ENCODE measurements at regions not wholly inside any gene's neighbourhood (a gene's known extent, or its start where the extent isn't known, plus 50 kb on each side); places are given as distances from the start of the nearest gene placed in this dataset.

DNA sequence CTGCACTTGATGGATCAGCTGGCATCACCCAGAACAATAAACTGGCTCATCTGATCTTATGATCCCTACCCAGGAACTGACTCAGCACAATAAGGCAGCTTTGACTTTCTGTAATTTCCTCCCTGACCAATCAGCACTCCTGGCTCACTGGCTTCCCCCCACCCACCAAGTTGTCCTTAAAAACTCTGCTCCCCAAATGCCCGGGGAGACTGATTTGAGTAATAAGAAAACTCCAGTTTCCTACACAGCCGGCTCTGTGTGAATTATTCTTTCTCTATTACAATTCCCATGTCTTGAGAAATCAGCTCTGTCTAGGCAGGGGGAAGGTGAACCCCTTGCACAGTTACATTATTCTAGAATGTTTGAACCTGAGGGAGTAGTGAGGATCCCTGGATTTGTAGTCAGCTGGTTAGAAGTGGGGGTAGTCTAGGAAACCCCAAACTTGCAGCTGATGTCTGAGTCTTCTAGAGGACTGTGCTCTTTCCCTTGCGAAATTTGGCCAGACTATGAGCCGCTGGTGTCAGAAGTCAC lies 111.7 kb upstream of the NEK6 start:
- intact Hi-C loops (cut with DNase I; ENCODE audit: low total_unique reads), result no loop called here

DNA sequence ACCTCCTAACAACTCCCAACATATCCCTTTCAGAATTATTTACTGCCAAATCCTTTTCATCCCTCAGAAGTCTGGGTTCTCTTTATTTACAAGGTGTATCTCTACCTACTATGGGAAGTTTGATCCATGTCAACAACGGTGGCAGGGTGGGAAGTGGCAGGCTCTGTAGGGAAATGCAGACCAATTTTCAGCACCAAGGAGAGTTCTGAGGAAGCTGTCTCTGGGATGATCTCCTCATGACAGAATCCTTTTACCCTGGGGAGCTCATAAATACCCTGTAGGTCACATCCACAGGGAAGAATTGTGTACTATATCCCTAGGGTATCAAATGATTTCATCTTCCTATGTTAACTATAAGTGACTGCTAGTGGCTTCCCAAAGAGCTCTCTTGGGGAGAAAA lies 107.8 kb upstream of the NEK6 start:
- intact Hi-C loops (cut with DNase I; ENCODE audit: low total_unique reads) (no loop called here), in situ Hi-C loops (cut with MboI; ENCODE audit: low pct_ligation_motif_present in 1 of 4, low pct_unique_long_range_greater_than_20kb in 1 of 4, low sequenced_read_pairs in 3 of 4) (no loop called here)
- WGBS, 2 donors (ENCODE audit: low coverage in 1 of 2), result 0 to 32% methylated on average over 1 of the region's 1 CpG
- no peak for DNase-seq
- no peaks in the 10 kb centered on the region for H3K27me3 ChIP-seq
- no peak overlapping the region for H3K4me3 ChIP-seq
- H3K27ac ChIP-seq, result no peak overlapping the region
- H3K4me1 ChIP-seq, result no peaks in the 10 kb centered on the region
- H3K36me3 ChIP-seq, result no peaks in the 10 kb centered on the region
- TF ChIP-seq, protein P1, sequence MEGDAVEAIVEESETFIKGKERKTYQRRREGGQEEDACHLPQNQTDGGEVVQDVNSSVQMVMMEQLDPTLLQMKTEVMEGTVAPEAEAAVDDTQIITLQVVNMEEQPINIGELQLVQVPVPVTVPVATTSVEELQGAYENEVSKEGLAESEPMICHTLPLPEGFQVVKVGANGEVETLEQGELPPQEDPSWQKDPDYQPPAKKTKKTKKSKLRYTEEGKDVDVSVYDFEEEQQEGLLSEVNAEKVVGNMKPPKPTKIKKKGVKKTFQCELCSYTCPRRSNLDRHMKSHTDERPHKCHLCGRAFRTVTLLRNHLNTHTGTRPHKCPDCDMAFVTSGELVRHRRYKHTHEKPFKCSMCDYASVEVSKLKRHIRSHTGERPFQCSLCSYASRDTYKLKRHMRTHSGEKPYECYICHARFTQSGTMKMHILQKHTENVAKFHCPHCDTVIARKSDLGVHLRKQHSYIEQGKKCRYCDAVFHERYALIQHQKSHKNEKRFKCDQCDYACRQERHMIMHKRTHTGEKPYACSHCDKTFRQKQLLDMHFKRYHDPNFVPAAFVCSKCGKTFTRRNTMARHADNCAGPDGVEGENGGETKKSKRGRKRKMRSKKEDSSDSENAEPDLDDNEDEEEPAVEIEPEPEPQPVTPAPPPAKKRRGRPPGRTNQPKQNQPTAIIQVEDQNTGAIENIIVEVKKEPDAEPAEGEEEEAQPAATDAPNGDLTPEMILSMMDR (IDR thresholded peaks at IDR 0.05), result no peak
- no peak for TF ChIP-seq POLR2AphosphoS5 (IDR thresholded peaks at IDR 0.05)
- TF ChIP-seq POLR2A (IDR thresholded peaks at IDR 0.05), result no peak
- TF ChIP-seq EP300 (IDR thresholded peaks at IDR 0.05; ENCODE audit: low read depth), result no peak
- no peaks in the 10 kb centered on the region for H3K9me3 ChIP-seq

More for the DNA sequence above, 111.7 kb upstream of the NEK6 start:
- no peak for TF ChIP-seq EP300 (IDR thresholded peaks at IDR 0.05; ENCODE audit: low read depth)
- TF ChIP-seq POLR2A (IDR thresholded peaks at IDR 0.05), result no peak
- no peak for TF ChIP-seq POLR2AphosphoS5 (IDR thresholded peaks at IDR 0.05)
- TF ChIP-seq, protein P1 (IDR thresholded peaks at IDR 0.05), result no peak
- Histone ChIP-seq H3K36me3 (no peaks in the 10 kb centered on the region), H3K27me3 (no peaks in the 10 kb centered on the region), H3K9me3 (no peaks in the 10 kb centered on the region), H3K4me3 (no peak overlapping the region), H3K4me1 (no peaks in the 10 kb centered on the region), H3K27ac (no peak overlapping the region)
- DNase-seq, result no peak
- in situ Hi-C loops (cut with MboI; ENCODE audit: low pct_ligation_motif_present in 1 of 4, low pct_unique_long_range_greater_than_20kb in 1 of 4, low sequenced_read_pairs in 3 of 4), result no loop called here
- WGBS, 2 donors (ENCODE audit: low coverage in 1 of 2), result 41 to 75% methylated on average over 2 to 4 of the region's 4 CpGs

DNA sequence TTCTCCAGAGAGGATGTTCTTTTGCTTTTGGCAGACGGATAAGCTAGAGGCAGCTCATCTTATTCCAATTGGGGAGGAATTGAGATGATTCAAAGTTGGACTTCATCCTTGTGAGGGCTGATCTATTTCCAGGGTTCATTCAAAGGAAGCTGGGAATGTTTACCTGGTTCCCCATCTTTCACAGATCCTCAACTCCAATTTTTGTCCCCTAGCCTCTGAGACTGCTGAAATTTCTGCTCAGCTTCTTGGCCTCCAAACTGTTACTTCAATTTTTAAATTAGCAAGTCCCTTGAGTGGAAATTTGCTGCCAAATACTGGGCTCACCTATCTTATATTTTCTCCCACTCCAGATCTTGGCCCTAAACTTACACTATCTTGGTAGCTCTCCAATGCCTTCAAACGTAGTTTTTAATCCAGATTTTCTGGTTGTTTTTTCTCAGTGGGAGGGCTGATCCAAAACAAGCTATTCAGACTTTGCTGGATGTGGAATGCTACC lies 93.9 kb upstream of the NEK6 start:
- H3K9me3 ChIP-seq, result no peaks in the 10 kb centered on the region
- no peaks in the 10 kb centered on the region for H3K4me1 ChIP-seq
- H3K36me3 ChIP-seq, result no peaks in the 10 kb centered on the region
- TF ChIP-seq POLR2A (IDR thresholded peaks at IDR 0.05) (no peak), POLR2AphosphoS5 (IDR thresholded peaks at IDR 0.05) (no peak), EP300 (IDR thresholded peaks at IDR 0.05; ENCODE audit: low read depth) (no peak)
- TF ChIP-seq, protein P1 (IDR thresholded peaks at IDR 0.05), result no peak
- H3K27ac ChIP-seq, result no peak overlapping the region
- in situ Hi-C loops (cut with MboI; ENCODE audit: low pct_ligation_motif_present in 1 of 4, low pct_unique_long_range_greater_than_20kb in 1 of 4, low sequenced_read_pairs in 3 of 4) (no loop called here), intact Hi-C loops (cut with DNase I; ENCODE audit: low total_unique reads) (no loop called here)
- no peak for DNase-seq
- no peaks in the 10 kb centered on the region for H3K27me3 ChIP-seq
- no peak overlapping the region for H3K4me3 ChIP-seq
- WGBS, 2 donors (ENCODE audit: low coverage in 1 of 2), result 58 to 61% methylated on average over 2 of the region's 2 CpGs

DNA sequence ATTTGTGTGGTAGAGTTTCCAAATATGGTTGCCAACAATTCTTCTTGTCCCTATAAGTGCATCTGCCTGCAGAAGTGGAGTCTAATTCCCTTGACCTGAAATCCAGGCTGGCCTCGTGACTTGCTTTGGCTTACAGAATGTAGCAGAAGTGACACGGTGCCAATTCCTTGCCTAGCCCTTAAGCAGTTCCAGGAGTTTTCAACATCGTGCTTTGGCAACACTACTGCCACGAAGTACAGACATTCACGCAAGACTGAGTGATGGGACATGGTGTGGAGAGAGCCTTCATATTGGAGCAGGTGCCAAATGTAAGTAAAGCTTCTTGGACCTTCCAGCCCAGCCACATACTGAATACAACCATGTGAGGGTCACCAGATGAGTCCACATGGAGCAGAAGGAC lies 92.9 kb upstream of the NEK6 start:
- H3K36me3 ChIP-seq, result no peaks in the 10 kb centered on the region
- DNase-seq, result no peak
- in situ Hi-C loops (cut with MboI; ENCODE audit: low pct_ligation_motif_present in 1 of 4, low pct_unique_long_range_greater_than_20kb in 1 of 4, low sequenced_read_pairs in 3 of 4) (no loop called here), intact Hi-C loops (cut with DNase I; ENCODE audit: low total_unique reads) (no loop called here)
- no peaks in the 10 kb centered on the region for H3K4me1 ChIP-seq
- no peaks in the 10 kb centered on the region for H3K27me3 ChIP-seq
- no peak overlapping the region for H3K4me3 ChIP-seq
- H3K27ac ChIP-seq, result no peak overlapping the region
- WGBS, 2 donors (ENCODE audit: low coverage in 1 of 2), result 79 to 89% methylated on average over 5 of the region's 5 CpGs
- H3K9me3 ChIP-seq, result no peaks in the 10 kb centered on the region
- TF ChIP-seq, protein P1 (IDR thresholded peaks at IDR 0.05), result no peak
- TF ChIP-seq POLR2AphosphoS5 (IDR thresholded peaks at IDR 0.05) (no peak), EP300 (IDR thresholded peaks at IDR 0.05; ENCODE audit: low read depth) (no peak), POLR2A (IDR thresholded peaks at IDR 0.05) (no peak)
